ENCODE measurements at regions not wholly inside any gene's neighbourhood (a gene's known extent, or its start where the extent isn't known, plus 50 kb on each side); places are given as distances from the start of the nearest gene placed in this dataset.
"Not testable (repeated sequence)": the region's sequence is repeated elsewhere in the genome, so short reads cannot be mapped to it uniquely, and the experiment has no call there.

DNA sequence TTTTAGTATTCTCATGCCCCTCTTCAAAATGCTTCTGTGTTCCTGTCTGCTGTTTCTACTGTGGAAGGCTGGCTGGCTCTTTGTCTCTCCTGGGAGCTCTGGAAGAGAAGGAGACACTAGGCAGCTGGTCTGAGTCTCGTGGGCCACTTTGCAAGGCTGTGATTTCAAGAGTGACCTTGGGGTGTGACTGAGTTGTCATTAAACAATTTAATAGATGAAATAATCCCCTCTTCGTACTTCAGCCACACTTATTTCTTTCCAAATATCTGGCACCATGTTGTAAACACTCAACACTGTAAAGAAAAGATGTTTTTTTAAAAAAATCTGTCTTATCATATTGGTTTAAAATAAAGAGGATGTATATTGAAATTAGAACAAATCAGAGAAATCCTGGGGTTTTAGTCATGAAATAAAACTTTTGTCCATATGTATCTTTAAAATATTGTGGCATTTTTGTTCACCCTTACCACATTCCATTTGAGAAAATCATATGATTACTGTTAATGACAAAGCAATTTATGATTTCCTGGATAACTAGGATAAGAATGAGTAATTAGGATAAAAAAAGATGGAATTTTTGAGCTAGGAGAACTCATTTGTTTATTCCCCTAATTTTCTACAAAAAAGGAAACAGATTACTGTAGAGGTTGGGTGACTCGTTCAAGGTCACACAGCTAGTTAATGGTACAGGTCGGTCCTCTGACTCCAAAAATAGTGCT lies 200.8 kb downstream of the MAT2B start:
- no peak for DNase-seq

- no peak for DNase-seq
Observed at GRCh38 chr5:163712011-163712410, 206.6 kb downstream of the MAT2B start.

- no peak for DNase-seq
Observed at GRCh38 chr5:163718272-163718671, 212.9 kb downstream of the MAT2B start.

GRCh38 chr5:163724305-163724704 lies 218.9 kb downstream of the MAT2B start:
- no peak for DNase-seq

DNA sequence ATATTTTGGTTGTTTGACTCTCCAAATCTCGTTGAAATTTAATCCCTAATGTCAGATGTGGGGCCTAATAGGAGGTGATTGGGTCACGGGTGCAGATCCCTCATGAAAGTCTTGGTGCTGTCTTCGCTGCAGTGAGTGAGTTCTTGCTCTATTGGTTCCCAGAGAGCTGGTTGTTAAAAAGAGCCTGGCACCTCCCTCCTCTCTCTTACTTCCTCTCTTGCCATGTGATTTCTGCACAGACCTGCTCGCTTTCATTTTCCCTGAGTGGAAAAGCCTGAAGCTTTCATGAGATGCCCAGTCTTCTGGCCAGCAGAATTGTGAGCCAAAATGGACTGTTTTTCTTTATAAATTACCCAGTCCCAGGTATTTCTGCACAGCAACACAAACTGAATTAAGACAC lies 221.6 kb downstream of the MAT2B start:
- no peak for DNase-seq

GRCh38 chr5:163730206-163730756 lies 224.9 kb downstream of the MAT2B start:
- DNase-seq = no peak

- no peak for DNase-seq
Observed at GRCh38 chr5:163731256-163731655, 225.8 kb downstream of the MAT2B start.

DNA sequence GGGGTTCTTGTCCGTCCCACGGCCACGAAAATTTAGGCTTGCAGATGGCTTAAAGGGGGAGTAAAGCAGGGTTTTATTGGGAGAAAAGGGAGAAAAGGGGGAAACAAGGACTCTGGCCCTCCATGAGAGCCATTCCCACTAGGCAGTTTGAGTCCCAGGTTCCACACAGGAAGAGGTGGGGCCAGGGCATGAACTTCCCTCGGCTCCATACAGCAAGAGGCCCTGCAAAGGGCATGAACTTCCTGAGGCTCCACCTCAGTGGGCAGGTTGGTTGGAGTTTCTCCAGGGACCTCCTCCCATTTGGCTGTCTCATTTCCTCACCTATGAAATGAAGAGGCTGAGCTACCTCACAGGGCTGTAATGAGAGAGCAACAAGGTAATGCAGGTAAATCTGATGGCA lies 229.7 kb downstream of the MAT2B start:
- DNase-seq = no peak

DNA sequence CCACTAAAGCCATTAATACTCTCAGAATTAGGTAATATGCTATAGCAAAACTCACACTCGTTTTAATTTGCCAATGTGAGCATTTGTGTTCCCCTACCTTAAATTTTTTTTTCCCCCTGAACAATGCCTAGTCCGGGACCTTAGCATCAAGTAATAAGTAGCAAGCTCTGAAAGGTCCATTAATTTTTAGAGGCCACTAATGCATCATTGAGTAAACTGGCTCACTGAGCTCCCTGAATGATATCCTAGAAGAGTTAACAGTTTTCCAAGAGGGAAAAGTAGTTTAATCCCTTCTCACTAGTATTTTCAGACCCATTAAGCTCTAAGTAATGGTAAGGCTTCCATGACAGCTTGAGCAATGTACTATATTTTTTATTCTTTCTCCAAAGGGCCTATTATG lies 242.2 kb downstream of the MAT2B start:
- DNase-seq = no peak

DNA sequence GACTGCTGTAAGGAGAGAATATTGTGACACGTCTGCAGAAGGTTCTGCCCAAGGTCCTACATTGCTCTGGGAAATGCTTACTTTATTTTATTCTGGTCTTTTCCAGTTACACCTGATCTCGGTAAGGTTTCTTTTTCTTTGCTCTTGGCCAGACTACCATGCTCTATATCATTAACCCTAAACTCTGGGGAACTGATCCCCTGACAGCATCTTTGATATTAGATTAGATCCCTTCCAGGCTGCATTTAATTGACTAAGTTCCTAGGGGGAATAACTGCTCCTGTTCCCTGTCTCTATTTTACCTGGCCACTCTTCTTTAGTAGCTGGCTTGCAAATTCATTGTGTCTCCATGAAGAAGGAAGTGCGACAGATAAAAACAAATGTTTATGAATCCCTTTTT lies 243.5 kb downstream of the MAT2B start:
- no peak for DNase-seq

- not testable (repeated sequence) for DNase-seq
Observed at GRCh38 chr5:163750415-163750814, 245.0 kb downstream of the MAT2B start.

- DNase-seq = no peak
Observed at GRCh38 chr5:163755505-163755904, 250.1 kb downstream of the MAT2B start.

- DNase-seq = no peak
Observed at GRCh38 chr5:163756170-163756569, 250.8 kb downstream of the MAT2B start.

DNA sequence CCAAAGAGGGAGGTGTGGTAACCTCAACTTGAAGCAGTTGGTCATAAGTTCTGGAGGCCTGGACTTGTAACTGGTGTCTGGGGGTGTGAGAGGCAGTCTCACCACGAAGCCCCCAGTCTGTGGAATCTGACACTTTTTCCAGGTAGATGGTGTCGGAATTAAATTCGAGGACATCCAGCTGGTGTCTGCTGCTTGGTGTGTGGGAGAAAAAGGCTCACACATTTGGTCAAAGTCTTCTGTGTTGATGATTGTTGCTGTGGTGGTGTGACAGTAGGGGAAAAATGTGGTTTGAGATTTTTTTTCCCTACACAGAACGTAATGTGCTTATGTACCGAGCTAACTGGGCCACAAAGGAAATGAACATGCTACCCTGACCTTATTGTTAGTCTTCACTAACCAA lies 251.9 kb downstream of the MAT2B start:
- DNase-seq = no peak

DNA sequence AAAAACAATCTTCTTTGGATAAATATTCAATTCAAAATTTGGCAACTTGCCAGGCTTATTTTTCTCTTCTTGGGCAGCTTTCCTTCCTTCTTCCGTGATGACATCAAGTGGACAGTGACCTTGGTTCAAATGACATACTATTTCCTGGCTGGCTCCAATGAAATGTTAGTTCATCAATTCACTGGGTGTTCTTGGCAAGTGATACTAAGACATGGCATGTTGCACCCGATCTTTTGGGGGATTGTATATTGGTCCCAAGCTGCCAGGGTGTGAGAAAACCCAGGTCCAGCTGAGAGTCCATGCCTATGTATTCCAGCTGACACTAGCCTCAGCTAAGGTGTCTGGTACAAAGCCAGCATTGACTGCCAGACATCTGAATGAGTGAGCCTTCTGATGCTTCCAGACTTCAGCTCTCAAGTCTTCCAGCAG lies 252.9 kb downstream of the MAT2B start:
- DNase-seq = no peak

DNA sequence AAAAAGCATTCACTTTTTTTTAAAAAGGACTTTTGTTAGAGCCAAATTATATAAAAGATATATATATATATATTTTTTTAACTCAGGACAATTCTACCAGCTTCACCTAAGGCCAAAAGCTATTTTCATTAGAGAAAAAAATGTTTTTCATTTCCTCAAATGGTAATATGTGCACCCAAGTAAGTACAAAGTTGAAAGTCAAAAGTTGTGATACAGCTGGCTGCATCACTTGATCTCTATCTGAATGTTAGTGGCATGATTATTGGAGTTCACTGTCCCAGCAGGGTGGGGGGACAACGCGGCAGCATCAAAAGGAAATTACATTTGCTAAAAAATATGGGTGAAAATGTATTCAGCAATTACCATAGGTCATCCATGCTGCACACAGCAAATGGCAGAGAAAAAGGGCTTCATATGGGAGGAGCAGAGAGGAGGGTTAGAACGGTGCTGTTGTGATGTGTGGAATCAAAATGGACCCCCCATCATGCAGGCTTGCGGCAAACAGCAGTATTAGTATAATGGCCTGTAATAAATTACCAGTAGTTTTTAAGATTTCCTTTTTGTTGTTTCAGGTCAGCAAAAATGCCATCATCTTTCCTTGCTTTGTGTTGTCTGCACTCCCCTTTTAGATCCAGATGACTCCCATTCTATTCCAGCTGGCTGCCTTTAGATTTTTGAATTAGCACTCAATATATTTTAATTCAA lies 253.7 kb downstream of the MAT2B start:
- DNase-seq = no peak

DNA sequence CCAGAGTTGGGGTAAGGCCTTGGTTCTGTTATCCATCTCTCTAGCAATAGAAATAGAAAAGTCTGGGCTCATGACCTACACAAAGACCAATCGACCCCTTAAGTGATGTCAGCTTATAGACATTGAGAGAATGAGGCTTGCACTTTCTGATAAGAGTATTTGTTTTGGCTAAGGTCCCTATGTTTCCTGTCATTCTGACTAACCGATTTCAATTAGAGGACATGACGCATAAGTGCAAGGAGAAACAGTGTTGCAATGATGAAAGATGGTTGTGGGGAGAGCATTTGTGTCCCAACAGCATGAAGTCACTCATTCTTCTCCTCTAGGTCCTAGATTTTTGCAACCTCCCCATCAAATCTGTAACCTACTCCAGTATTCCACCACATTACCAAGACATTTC lies 255.1 kb downstream of the MAT2B start:
- DNase-seq = no peak

- no peak for DNase-seq
Observed at GRCh38 chr5:163766936-163767670, 261.7 kb downstream of the MAT2B start.

DNA sequence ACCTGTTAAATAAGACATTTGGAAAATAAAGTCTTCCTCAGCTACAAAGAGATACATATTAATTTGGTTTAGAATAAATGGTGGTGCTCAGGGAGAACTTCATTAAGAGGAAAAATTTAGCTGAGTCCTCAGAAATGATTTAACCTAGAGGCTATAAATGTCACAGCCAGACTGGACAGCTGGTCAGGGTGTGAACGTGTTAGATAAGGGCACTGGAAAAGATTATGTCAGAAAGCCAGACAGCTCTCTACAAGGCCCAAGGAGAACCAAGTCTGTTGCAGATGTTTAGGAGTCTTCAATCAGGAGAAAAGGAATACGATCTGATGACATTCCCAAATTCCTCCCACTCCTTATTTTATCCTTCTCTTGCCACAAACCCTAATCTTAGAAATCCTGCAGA lies 265.2 kb downstream of the MAT2B start:
- DNase-seq = no peak

- no peak for DNase-seq
Observed at GRCh38 chr5:163772241-163772640, 266.8 kb downstream of the MAT2B start.

- no peak for DNase-seq
Observed at GRCh38 chr5:163772644-163773043, 267.2 kb downstream of the MAT2B start.

- no peak for DNase-seq
Observed at GRCh38 chr5:163773226-163773625, 267.8 kb downstream of the MAT2B start.

DNA sequence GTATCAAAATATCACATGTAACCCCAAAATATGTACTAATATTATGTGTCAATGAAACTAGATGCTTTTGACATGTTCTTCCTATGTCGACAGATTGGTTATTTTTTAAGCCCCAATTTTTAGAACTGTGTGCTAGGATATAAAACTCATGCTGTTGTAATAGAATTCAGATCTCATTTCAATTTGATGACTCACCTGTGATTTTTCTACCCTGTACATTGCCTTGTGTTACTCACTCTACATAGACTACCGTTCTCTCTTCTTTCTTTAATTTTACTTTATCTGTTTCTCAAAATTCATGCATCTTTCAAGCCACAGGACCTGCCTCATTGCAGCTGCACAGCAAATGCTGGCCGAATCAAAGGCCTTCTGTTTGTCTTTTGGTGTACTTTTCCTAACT lies 284.5 kb downstream of the MAT2B start:
- no peak for DNase-seq

GRCh38 chr5:163790497-163790896 lies 285.1 kb downstream of the MAT2B start:
- DNase-seq = no peak
